SK-N-SH treated with all-trans-retinoic acid at 6 μM for 48 hours (cell line): ENCODE measurements at regions not wholly inside any gene's neighbourhood (a gene's known extent, or its start where the extent isn't known, plus 50 kb on each side); places are given as distances from the start of the nearest gene placed in this dataset.

Experiments
- ATAC-seq: fragments of 200-7000 bp; cut with Tn5 transposase; 3 replicates; pipeline ENCODE4 v1.9.1; 2020; ENCODE audit warnings: mild to moderate bottlenecking, moderate library complexity
- ARNTL ChIP-seq: fragments of 450-650 bp; formaldehyde crosslinking; IDR thresholded peaks from 2 replicates; pipeline ENCODE4 v1.5.0; 2020; ENCODE audit warnings: low read depth, mild to moderate bottlenecking, moderate library complexity, borderline replicate concordance
- BACH2 ChIP-seq: fragments of 250-450 bp; sonication (Bioruptor Pico); IDR thresholded peaks from 2 replicates; pipeline ENCODE4 v1.9.0; 2021; ENCODE audit warnings: mild to moderate bottlenecking, borderline replicate concordance
- CSDC2 ChIP-seq: fragments of 250-450 bp; sonication (Bioruptor Pico); IDR thresholded peaks from 2 replicates; pipeline ENCODE4 v1.5.0; 2020; ENCODE audit warnings: mild to moderate bottlenecking, moderate library complexity
- CSRNP3 ChIP-seq: fragments of 250-450 bp; sonication (Bioruptor Pico); IDR thresholded peaks from 2 replicates; pipeline ENCODE4 v1.5.1; 2021; ENCODE audit warnings: mild to moderate bottlenecking, moderate library complexity
- ESRRG ChIP-seq: fragments of 250-450 bp; sonication (Bioruptor Pico); IDR thresholded peaks from 2 replicates; pipeline ENCODE4 v1.6.1; 2021; ENCODE audit warnings: mild to moderate bottlenecking
- GLIS3 ChIP-seq: fragments of 250-450 bp; sonication (Bioruptor Pico); IDR thresholded peaks from 2 replicates; pipeline ENCODE4 v1.5.0; 2020; ENCODE audit warnings: mild to moderate bottlenecking, moderate library complexity
- ISL1 ChIP-seq: fragments of 250-450 bp; sonication (Bioruptor Pico); IDR thresholded peaks from 2 replicates; pipeline ENCODE4 v2.1.2; 2022; ENCODE audit warnings: mild to moderate bottlenecking, moderate library complexity
- OSR1 ChIP-seq: fragments of 250-450 bp; sonication (Bioruptor Pico); IDR thresholded peaks from 2 replicates; pipeline ENCODE4 v1.8.0; 2022; ENCODE audit warnings: moderate library complexity, mild to moderate bottlenecking, inconsistent platforms
- PATZ1 ChIP-seq: fragments of 250-450 bp; sonication (Bioruptor Pico); IDR thresholded peaks from 2 replicates; pipeline ENCODE4 v1.8.0; 2020; ENCODE audit warnings: mild to moderate bottlenecking, moderate library complexity, borderline replicate concordance
- POU6F1 ChIP-seq: fragments of 250-450 bp; sonication (Bioruptor Pico); IDR thresholded peaks from 2 replicates; pipeline ENCODE4 v1.8.0; 2021; ENCODE audit warnings: low read depth, mild to moderate bottlenecking, moderate library complexity, borderline replicate concordance
- PPARA ChIP-seq: fragments of 250-450 bp; sonication (Bioruptor Pico); IDR thresholded peaks from 2 replicates; pipeline ENCODE4 v1.5.0; 2020; ENCODE audit warnings: mild to moderate bottlenecking, borderline replicate concordance
- RARB ChIP-seq: fragments of 250-450 bp; sonication (Bioruptor Pico); IDR thresholded peaks from 2 replicates; pipeline ENCODE4 v1.8.0; 2021; ENCODE audit warnings: mild to moderate bottlenecking, moderate library complexity
- SNAI2 ChIP-seq: fragments of 250-450 bp; sonication (Bioruptor Pico); IDR thresholded peaks from 2 replicates; pipeline ENCODE4 v1.5.0; 2020; ENCODE audit warnings: mild to moderate bottlenecking, moderate library complexity
- TCF4 ChIP-seq: fragments of 250-450 bp; sonication (Bioruptor Pico); IDR thresholded peaks from 2 replicates; pipeline ENCODE4 v1.8.0; 2021; ENCODE audit warnings: mild to moderate bottlenecking, moderate library complexity, borderline replicate concordance
- TOX ChIP-seq: fragments of 250-450 bp; sonication (Bioruptor Pico); IDR thresholded peaks from 2 replicates; pipeline ENCODE4 v1.8.0; 2021; ENCODE audit warnings: mild to moderate bottlenecking, moderate library complexity, borderline replicate concordance
- ZC3H10 ChIP-seq: fragments of 250-450 bp; sonication (Bioruptor Pico); IDR thresholded peaks from 2 replicates; pipeline ENCODE4 v1.5.1; 2021; ENCODE audit warnings: mild to moderate bottlenecking, moderate library complexity
- ZFP3 ChIP-seq: fragments of 250-450 bp; sonication (Bioruptor Pico); IDR thresholded peaks from 2 replicates; pipeline ENCODE4 v1.5.0; 2020; ENCODE audit warnings: mild to moderate bottlenecking, moderate library complexity
- ZFP30 ChIP-seq: fragments of 450-650 bp; formaldehyde crosslinking; IDR thresholded peaks from 2 replicates; pipeline ENCODE4 v1.5.0; 2022; ENCODE audit warnings: mild to moderate bottlenecking, moderate library complexity
- ZNF565 ChIP-seq: fragments of 450-650 bp; formaldehyde crosslinking; conservative IDR thresholded peaks from 2 replicates; pipeline ENCODE4 v1.5.0; 2020; ENCODE audit warnings: low read depth, mild to moderate bottlenecking, moderate library complexity
- ZNF8 ChIP-seq: fragments of 450-650 bp; formaldehyde crosslinking; IDR thresholded peaks from 2 replicates; pipeline ENCODE4 v1.5.0; 2020; ENCODE audit warnings: mild to moderate bottlenecking, moderate library complexity
- TF ChIP-seq, protein P1 (sequence below): fragments of 250-450 bp; sonication (Bioruptor Pico); IDR thresholded peaks from 2 replicates; pipeline ENCODE4 v1.5.0; 2020; ENCODE audit warnings: mild to moderate bottlenecking, moderate library complexity
- TF ChIP-seq, protein P2 (sequence below): fragments of 250-450 bp; sonication (Bioruptor Pico); IDR thresholded peaks from 2 replicates; pipeline ENCODE4 v1.5.1; 2020; ENCODE audit warnings: low read depth, mild to moderate bottlenecking, moderate library complexity

DNA sequence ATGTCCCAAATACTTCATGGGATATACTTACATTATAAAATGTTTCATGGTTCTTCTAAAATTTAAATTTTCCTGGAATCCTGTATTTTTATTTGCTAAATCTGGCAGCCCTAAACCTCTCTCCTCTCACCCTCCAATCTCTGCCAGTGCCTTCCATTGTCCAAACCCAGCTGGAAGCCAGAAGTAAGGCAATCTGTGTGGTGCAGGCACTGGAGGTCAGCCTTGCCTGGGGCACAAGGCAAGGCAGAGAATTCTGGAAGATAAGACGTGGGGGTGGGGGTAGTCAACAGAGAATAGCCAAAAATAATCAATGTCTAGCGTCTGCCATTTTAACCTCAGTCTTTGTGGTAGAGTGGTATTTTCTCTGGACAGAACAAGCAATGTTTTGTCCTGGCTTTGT is 381.7 kb downstream of the GPAM start (continued):
- TF ChIP-seq POU6F1 (CRISPR knock-in tag): no peak

GRCh38 chr10:111804781-111805180 is 378.8 kb downstream of the GPAM start:
- no peak for ATAC-seq
- no peak for TF ChIP-seq ZFP30 (CRISPR knock-in tag)
- TF ChIP-seq ISL1: no peak
- TF ChIP-seq RARB (CRISPR knock-in tag): no peak
- TF ChIP-seq ESRRG (CRISPR knock-in tag): no peak
- no peak for TF ChIP-seq ZC3H10 (CRISPR knock-in tag)

DNA sequence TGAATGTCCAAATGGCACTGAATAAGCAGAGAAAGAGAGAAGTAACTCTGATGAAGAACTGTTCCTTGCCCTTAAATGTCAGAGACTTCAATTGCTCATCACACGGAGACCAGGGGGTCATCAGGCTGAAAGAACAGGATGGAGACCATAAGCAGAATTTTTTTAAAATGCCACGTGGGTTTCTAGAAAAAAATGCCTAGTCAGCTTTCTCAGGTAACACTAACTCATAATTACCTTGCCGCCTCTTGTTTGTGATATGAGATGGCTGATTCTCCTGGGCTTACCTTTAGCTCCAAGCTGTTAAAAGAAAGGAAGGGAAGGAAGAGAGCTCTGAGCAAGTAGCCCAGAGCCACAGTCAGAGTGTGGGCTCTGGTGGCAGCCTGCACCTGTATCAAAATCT is 372.0 kb downstream of the GPAM start:
- ATAC-seq: no peak
- TF ChIP-seq ZFP3 (CRISPR knock-in tag) (no peak), OSR1 (CRISPR knock-in tag) (no peak)
- TF ChIP-seq, all 23 proteins: peak for 0

GRCh38 chr10:111820471-111820870 is 363.1 kb downstream of the GPAM start:
- TF ChIP-seq BACH2 (CRISPR knock-in tag): no peak
- no peak for TF ChIP-seq ARNTL (CRISPR knock-in tag)
- TF ChIP-seq GLIS3: no peak
- no peak for TF ChIP-seq ZNF8 (CRISPR knock-in tag)
- TF ChIP-seq CSRNP3: no peak
- TF ChIP-seq ZNF565 (CRISPR knock-in tag): no peak
- TF ChIP-seq TOX (CRISPR knock-in tag): no peak
- TF ChIP-seq, protein P1, sequence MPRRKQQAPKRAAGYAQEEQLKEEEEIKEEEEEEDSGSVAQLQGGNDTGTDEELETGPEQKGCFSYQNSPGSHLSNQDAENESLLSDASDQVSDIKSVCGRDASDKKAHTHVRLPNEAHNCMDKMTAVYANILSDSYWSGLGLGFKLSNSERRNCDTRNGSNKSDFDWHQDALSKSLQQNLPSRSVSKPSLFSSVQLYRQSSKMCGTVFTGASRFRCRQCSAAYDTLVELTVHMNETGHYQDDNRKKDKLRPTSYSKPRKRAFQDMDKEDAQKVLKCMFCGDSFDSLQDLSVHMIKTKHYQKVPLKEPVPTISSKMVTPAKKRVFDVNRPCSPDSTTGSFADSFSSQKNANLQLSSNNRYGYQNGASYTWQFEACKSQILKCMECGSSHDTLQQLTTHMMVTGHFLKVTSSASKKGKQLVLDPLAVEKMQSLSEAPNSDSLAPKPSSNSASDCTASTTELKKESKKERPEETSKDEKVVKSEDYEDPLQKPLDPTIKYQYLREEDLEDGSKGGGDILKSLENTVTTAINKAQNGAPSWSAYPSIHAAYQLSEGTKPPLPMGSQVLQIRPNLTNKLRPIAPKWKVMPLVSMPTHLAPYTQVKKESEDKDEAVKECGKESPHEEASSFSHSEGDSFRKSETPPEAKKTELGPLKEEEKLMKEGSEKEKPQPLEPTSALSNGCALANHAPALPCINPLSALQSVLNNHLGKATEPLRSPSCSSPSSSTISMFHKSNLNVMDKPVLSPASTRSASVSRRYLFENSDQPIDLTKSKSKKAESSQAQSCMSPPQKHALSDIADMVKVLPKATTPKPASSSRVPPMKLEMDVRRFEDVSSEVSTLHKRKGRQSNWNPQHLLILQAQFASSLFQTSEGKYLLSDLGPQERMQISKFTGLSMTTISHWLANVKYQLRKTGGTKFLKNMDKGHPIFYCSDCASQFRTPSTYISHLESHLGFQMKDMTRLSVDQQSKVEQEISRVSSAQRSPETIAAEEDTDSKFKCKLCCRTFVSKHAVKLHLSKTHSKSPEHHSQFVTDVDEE (CRISPR knock-in tag): no peak
- TF ChIP-seq SNAI2: no peak
- TF ChIP-seq ISL1: no peak
- no peak for TF ChIP-seq ZFP30 (CRISPR knock-in tag)
- TF ChIP-seq, protein P2, sequence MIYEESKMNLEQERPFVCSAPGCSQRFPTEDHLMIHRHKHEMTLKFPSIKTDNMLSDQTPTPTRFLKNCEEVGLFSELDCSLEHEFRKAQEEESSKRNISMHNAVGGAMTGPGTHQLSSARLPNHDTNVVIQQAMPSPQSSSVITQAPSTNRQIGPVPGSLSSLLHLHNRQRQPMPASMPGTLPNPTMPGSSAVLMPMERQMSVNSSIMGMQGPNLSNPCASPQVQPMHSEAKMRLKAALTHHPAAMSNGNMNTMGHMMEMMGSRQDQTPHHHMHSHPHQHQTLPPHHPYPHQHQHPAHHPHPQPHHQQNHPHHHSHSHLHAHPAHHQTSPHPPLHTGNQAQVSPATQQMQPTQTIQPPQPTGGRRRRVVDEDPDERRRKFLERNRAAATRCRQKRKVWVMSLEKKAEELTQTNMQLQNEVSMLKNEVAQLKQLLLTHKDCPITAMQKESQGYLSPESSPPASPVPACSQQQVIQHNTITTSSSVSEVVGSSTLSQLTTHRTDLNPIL (CRISPR knock-in tag): no peak
- no peak for TF ChIP-seq PPARA
- TF ChIP-seq PATZ1: no peak
- no peak for TF ChIP-seq CSDC2 (CRISPR knock-in tag)
- no peak for TF ChIP-seq TCF4
- ATAC-seq: no peak
